HG02943 (cell line): ENCODE measurements at regions not wholly inside any gene's neighbourhood (a gene's known extent, or its start where the extent isn't known, plus 50 kb on each side); places are given as distances from the start of the nearest gene placed in this dataset.

Experiments used
- ATAC-seq: cut with Tn5 transposase; IDR thresholded peaks from one replicate; pipeline ENCODE4 v1.9.1; 2021; ENCODE audit warnings: mild to moderate bottlenecking, low read depth, moderate library complexity; ENCODE audit not compliant: unreplicated experiment

DNA sequence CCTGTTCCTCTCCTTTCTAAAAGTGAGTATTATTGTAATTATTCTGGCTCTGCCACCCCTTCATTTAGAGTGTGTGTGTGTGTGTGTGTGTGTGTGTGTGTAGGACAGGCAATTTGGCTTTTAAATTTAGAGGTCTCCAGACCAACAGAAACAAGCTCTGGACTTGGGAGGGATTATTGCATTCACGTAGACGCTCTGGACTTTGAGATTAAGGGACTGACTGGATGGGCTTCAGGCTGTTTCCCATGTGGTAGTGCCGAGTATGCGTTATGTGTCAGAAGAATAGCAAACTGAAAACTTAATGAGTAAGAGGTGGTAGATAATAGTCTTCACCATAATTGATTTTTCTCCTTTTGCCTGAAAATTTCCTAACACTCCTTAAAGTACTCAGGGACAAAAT is 281.9 kb downstream of the USP25 start:
- no peak for ATAC-seq

DNA sequence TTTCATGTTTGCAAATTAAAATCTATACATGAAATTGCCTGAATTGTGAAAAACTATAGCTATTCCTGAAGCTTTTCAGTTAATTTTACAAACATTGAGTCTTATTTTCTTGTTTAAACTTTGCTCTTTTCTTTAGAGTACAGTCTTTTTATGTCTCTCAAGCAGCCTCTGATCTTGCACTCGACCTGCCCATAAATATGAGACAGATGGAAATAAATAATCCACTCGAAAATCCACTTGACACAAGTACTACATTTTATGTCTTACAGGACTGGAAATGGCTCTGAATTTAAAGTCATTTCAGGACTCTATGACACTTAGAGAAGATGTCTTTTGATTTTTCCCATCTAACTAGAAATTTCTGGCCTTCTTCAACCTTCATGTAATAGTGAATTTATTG is 283.8 kb downstream of the USP25 start:
- no peak for ATAC-seq

DNA sequence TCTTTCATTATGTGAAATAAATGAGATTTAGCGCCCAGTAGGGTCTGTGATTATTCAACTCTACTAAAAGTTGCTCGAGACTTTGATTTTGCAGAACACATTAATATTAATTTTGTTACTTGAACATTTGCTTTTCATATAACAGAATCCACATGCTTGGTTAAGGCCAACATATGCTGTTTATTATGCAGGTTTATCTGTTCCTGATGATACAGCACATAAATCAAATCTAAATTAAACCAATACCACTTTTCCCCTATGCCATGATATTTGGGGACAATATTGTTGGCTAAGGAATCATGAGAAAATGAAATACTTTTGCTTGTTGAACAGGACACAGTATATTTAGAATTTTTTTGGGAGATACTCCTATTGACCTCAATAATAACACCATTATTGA is 291.1 kb downstream of the USP25 start:
- no peak for ATAC-seq

DNA sequence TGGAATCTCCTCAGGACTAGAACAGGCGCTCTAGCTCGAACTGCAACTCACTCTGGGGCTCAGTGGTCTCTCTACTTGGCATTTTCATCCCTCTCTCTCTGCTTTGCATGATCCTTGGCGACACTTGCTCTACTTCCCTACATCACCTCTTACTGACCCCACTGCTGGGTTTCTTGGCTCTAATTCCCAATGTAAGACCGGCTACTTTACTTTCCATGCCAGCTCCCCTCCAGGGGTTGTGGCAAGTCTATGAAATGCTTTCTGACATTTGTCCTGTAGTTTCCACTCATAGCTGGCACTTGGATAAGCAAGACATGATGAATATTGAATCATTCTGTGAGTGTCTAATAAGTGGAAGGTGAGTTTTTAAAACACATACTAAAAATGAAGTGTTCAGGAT is 292.3 kb downstream of the USP25 start:
- ATAC-seq, result no peak

DNA sequence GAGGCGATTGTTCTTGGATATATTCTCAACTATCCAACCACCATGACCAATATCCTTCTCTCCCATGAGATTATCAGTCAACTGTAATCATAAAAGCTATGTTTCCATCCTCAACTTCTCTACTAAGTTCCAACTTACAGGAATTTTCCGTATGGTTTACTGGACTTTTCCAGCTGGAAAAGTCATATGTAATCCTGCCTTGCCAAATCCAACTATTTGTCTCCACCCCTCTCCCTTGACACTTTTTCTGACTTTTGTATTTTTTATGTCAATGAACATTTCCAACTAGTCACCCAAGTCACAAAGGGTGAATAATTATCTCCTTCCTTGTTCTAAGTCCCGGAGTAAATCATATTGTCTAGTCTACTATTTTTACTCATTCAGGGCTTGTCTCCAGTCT is 293.1 kb downstream of the USP25 start:
- ATAC-seq, result no peak

DNA sequence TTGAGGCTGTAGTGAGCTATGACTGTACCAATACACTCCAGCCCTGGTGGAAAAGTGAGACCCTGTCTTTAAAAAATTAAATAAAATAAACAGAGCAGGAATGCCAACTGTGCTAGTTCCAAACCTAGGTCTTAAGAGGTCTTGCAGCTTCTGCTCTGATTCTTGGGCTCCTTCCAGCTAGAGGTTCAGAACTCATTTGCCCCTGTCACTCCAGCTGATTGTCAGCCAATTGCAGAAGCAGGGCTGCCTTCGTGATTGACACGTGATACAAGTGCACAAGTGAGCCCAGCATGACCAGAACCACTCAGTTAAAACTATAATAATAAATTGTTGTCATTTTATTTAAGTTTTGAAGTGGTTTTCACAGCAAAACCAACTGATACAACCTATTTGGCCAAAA is 298.4 kb downstream of the USP25 start:
- ATAC-seq, result no peak

DNA sequence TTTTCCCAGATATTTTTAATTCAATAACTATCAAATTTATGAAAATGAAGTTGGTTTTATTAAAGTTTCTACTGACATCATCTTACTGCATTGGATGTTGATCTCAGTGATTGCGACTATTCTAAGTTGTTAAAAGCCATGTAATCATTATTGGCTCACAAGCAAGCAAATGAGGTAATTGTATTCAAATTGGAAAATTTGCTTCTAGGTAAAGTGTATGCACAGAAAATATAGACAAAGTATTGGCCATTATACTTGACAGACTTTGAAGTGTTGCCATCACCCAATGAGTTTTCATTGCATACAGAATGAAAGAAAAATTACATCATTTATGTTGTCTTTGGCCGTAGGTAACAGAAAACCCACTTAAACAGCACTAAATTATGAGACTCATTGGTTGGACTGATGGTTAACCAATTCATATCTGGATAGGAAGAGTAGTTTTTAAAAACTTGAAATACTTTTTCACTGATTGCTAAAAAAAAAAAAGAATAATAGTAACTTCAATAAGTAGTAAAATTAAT is 299.2 kb downstream of the USP25 start:
- no peak for ATAC-seq

DNA sequence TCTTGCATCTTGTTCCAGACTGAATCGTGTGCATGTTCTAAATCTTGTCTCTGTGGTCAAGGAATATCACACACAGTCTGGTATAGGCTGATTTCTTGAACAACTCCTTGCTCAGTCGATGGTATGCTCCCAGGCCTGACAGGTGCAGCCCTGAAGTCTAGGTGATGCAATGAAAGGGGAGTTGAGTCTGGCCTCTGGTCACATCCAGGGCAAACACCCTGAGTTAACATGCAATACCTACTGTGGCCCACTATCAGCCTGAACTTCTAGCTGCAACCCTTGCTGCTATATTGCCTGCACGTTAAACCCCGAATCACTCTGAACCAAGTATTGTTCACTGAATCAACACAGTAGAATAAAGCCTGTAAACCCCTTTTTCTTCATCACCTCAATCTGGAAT is 303.4 kb downstream of the USP25 start:
- no peak for ATAC-seq

DNA sequence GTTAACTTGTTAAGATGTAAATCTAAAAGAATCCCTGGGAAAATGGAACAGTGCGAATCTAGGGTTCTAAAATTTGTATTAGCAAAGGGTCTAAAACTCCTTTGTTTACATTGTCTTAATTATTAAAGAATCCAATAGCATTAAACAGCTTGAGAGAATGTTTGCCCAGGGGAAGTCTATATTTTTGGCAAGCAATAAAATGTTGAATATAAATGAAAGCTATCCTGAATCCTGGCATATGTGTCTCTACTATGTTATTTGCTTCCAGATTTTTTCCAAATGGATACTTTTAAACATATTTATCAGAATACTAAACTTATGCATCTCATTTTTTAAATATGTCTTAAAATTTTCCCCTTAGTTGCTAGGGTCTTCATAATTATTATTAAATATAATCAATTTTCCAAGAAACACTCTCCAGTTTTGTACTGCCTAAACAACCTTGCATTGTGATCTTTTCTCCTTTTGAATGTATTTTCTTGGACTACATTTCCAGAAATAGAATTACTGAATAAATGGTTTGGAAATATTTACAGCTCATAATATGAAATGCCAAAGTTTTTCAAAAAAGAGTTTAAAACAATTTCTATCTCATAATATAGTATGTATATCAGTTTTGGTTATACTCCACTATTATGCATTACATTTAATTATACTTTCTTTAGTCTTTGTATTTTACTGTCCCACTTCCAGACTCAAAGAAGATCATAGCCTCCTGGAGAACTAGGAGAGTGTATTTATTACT is 304.8 kb downstream of the USP25 start:
- ATAC-seq, result no peak

DNA sequence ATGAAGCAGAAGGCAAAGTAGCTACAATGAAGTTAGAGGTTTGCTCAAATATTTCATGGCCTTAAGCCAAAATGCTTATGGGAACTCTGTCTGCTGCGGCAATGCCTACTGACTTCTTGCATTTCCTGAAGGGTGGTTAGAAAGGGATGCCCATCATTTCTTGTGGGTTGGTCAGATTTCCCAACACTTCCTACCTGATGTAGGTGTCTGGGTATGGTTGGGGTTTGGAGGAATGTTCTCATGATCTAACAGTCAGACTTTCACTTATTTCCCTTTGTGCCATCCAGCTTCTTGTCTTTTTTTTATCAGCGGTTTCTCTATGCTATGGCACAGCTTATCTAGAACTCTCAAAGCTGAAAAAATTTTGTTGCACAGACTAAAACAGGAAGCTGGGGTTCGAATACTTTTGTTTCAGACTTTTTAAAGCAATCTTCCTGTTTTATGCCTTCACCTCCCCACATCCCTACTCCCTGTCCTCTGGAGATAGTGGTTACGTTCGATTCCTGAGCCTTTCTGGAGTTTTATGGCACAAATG is 307.7 kb downstream of the USP25 start:
- no peak for ATAC-seq

DNA sequence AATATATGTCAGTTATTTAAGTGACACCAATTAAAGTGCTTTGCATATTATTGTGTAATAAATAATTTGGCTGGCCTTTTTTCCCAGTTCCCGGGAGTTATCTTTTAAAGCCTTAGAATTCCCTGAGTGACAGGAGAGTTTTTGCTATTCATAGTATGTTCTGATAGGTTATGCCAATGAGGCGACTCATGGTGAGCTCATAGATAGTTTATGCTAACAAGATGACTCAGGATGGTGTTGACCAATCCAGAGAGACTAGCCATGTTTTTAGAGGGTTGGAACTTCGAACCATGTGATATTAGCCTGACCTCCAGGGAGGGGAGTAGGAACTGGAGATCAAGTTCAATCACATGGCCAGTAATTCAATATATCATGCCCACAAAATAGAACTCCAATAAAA is 310.8 kb downstream of the USP25 start:
- no peak for ATAC-seq

DNA sequence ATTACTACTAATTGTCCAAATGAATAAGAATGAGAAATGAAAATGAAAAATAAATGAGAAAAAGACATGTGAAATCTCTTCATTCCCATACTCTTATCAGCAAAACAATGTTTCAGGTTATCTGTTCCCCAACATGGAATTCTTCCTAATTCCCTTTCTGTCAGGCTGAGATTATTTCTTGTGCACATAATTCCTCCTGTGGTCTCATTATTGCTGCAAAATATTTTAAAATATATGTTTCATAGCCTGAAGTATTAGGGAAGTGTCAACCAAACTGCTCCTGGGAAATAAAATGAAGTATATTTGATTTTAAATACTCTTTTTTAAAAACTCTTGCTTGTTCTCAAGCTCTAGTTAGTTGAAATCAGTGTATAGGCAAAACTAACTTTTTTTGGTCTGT is 314.9 kb downstream of the USP25 start:
- ATAC-seq, result no peak

DNA sequence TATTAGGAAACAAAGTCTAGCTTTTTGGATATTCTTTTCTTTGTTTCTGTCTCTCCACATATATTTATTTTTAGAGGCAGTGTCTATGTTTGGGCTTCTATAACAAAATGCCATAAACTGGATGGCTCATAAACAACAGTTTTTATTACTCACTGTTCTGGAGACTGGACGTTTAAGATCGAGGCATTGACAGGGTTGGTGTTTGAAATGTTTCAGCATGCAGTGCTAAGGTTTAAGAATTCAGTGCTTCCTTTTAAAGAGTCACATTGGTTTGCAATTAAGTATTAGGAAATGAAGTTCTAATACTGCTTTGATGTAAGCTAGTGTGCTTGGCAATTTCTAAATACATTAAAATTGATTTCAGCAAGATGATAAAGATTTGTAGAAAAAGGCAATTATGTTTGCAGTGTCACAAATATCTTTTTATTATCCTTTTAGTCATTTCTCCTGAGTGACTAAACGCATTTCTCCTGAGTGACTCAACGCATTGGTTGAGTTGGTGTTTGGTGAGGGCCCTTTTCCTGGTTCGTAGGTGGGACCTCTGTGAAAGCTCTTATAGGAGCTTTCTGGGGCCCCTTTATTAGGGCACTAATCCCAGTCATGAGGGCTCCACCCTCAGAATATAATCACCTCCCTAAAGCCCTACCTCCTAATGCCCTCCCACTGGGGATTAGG is 317.0 kb downstream of the USP25 start:
- ATAC-seq, result no peak

DNA sequence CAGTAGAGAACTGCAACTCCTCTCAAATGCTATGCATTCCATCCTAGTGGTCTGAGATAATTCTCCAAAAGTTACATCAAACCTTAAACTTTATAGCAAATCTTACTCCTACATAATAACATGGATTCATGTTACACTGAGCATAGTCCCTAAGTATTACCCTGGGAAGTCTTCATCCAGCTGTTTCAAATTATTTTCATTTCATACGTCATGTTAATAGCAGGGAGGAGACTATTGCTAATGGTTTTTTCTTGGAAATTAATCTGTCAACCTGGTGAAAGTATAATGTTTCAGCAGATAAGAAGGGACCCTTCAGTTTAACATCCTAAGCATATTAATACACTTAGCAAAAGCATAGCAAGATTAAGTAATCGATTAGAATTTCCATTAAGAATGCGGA is 318.1 kb downstream of the USP25 start:
- no peak for ATAC-seq

DNA sequence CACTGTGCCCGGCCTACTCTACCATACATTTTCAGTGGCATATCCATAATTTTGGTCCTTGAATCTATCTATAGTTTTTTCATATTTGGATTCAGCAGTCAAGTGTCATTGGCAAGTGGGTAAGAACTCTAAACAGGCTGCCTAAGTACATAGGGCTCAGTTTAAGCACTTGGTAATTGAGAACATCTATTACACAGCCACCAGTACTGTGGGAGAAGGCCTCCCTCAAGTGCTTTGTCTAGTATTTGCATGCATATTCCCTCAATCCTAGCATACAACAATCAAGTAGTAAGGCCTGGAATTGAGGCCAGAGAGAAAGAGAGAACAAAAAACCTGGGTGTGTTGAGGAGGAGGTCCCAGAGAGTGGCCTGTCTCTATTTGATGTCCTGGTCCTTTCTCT is 325.2 kb downstream of the USP25 start:
- no peak for ATAC-seq

DNA sequence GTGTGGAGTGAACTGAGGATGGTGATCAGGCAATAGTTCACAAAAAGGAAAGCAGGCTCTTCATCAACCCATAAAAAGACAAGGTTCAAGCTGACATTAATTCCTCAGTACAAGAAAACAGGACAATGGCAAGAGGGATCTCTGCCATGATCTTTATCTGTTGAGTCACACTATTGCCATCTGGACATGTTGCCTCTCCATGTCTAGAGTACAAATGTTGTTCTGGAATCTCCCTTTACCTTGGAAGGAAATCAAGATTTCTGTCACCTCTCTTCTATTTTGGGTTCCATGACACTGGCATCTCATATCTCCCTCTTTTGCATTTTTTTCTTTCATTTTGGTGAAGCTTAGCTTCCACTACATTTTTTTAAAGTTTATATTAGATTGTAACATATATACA is 329.1 kb downstream of the USP25 start:
- ATAC-seq, result no peak

DNA sequence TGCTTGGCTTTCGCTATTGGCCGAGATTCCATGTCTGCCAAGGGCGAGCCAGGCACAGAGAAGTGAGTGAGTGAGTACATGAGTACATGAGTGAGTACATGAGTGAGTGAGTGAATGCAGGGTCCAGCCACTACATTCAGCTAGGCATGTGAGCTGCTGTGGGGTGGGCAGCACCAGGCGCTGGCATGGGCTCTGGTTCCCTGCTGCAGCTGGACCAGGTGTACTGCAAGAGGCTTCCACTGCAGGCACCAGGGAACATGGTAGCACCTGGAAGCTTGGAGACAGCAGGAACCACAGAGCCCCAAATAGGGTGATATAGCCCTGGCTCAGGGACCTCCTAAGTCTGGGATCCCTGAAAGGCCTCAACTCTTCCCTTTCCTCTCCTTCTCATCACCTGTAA is 330.2 kb downstream of the USP25 start:
- no peak for ATAC-seq

DNA sequence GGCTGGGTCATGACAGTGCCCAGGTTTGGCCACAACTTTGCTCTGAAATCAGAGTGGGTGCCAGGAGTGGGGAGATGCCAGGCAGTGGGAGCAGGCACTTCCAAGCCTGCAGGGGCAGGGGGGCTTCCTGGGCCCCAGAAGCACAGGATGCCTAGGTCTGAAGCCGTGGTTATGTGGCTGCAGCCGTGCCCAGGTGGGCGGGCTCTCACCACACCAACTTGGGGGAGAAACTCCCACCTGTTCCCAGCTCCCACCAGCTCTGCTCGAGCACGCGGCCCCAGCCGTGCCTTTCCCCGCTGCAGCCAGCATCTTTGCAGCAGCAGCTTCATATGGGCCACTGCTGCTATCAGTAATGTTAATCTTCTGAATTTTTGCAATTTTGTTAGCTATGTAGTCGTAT is 331.4 kb downstream of the USP25 start:
- no peak for ATAC-seq

DNA sequence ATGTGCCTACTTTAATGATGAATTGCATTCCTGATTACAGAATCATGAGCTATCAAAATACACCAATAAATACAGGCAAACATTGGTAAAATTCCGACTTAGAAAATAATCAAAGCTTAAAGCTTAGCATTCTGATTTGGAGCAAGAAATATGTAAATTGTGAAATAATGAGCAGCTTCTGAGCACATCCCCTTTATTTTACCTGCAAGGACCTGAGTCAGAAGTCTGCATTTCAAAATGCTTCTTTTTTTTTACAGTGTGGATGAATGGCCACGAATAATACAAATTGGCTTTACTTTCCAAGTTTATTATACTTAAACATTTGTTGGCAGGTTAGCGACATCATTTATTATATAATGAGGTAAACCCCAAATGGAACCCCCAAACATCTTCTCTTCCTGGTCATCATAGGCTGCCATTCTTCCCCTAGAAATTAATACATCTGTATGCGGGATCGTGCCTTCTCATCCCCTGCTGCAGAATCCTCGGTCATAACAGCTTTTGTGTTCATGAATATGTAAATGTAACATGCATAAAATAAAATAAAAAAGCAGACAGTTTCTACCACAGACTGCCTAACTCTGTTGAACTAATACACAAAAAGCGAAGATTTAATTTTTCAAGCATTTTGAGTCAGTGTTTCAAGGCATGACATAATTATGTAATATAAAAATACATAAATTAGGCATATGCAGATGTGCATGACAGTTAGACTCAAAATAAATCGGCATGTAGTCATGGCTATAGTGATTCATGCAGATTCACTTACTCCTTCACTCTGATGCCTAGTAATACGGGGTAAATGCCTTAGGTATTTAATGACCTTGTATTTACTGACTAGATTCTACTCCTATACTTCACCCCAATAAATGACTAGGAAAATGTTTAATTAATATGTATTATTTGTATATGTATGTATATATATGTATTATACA is 339.7 kb downstream of the USP25 start:
- no peak for ATAC-seq

DNA sequence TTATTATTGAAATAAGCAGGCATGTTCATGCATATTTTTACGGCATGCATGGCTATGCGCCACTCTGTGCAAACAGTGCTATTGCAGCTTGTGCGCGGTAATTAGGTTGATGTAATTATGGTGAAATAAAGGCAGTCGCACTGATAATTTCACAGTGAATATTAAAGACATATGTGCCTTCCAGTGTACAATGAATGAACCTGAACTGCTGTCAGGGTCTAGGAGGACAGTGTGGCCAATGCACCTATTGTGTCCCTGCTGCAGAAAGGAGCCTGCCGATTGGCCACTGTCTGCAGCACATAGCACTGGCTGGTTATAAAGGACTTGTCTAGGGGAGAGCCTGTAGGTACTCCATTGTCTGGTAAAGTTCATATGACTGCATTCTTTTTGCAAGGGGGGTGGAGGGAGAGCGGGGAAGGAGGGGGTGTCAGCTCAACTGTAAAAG is 340.4 kb downstream of the USP25 start:
- ATAC-seq, result no peak

DNA sequence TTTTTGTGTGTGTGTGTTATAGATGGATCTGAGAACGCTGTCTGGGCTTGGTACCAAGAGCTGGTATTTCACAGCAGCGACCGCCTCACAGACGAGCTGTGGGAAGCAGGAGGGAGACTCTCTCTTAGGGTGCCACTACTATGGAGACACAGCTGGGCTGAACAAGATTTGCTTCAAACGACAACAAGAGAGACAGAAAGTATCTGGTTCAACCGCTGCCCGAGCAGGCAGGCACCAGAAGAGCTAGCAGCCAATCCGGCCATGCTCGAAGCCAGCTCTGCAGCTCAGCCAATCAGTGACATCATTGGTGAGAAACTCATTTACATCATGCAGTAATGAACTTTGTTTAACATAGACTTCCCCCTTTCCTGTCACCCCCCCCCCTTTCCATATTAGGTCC is 341.3 kb downstream of the USP25 start:
- ATAC-seq, result no peak
